ENCODE measurements at regions not wholly inside any gene's neighbourhood (a gene's known extent, or its start where the extent isn't known, plus 50 kb on each side); places are given as distances from the start of the nearest gene placed in this dataset.
"Not testable (repeated sequence)": the region's sequence is repeated elsewhere in the genome, so short reads cannot be mapped to it uniquely, and the experiment has no call there.

- no peak for DNase-seq
Measured at GRCh38 chr13:81907787-81908372, 1567.0 kb upstream of the SPRY2 start.

GRCh38 chr13:81888855-81889254, 1547.9 kb upstream of the SPRY2 start:
- no peak for DNase-seq

GRCh38 chr13:81874681-81875661, 1534.0 kb upstream of the SPRY2 start:
- DNase-seq = no peak

- DNase-seq = no peak
Measured at GRCh38 chr13:81874253-81874652, 1533.3 kb upstream of the SPRY2 start.

- DNase-seq = no peak
Measured at GRCh38 chr13:81872581-81872980, 1531.7 kb upstream of the SPRY2 start.

GRCh38 chr13:81871751-81872325, 1530.9 kb upstream of the SPRY2 start:
- DNase-seq = not testable (repeated sequence)

GRCh38 chr13:81848291-81848690, 1507.4 kb upstream of the SPRY2 start:
- no peak for DNase-seq

GRCh38 chr13:81846771-81847170, 1505.8 kb upstream of the SPRY2 start:
- no peak for DNase-seq

GRCh38 chr13:81821259-81821658, 1480.3 kb upstream of the SPRY2 start:
- no peak for DNase-seq

GRCh38 chr13:81800433-81800832, 1459.5 kb upstream of the SPRY2 start:
- DNase-seq = no peak

- no peak for DNase-seq
Measured at GRCh38 chr13:81795710-81796109, 1454.8 kb upstream of the SPRY2 start.

GRCh38 chr13:81791641-81792040, 1450.7 kb upstream of the SPRY2 start:
- no peak for DNase-seq

- no peak for DNase-seq
Measured at GRCh38 chr13:81781471-81781870, 1440.5 kb upstream of the SPRY2 start.

- no peak for DNase-seq
Measured at GRCh38 chr13:81779876-81780275, 1439.0 kb upstream of the SPRY2 start.

- DNase-seq = no peak
Measured at GRCh38 chr13:81778350-81778749, 1437.4 kb upstream of the SPRY2 start.

GRCh38 chr13:81773263-81773662, 1432.3 kb upstream of the SPRY2 start:
- no peak for DNase-seq

- no peak for DNase-seq
Measured at GRCh38 chr13:81771951-81772350, 1431.0 kb upstream of the SPRY2 start.

GRCh38 chr13:81770868-81771505, 1430.1 kb upstream of the SPRY2 start:
- DNase-seq = no peak

GRCh38 chr13:81762449-81762848, 1421.5 kb upstream of the SPRY2 start:
- DNase-seq = no peak

GRCh38 chr13:81760316-81760715, 1419.4 kb upstream of the SPRY2 start:
- DNase-seq = no peak

- DNase-seq = no peak
Measured at GRCh38 chr13:81757348-81757970, 1416.5 kb upstream of the SPRY2 start.

- no peak for DNase-seq
Measured at GRCh38 chr13:81745391-81745790, 1404.5 kb upstream of the SPRY2 start.

GRCh38 chr13:81738364-81738763, 1397.4 kb upstream of the SPRY2 start:
- no peak for DNase-seq

Data from CD4-positive, alpha-beta T cell treated with Interleukin-15 for 1 hour (primary cell).